GM12878 (cell line): ENCODE measurements at regions not wholly inside any gene's neighbourhood (a gene's known extent, or its start where the extent isn't known, plus 50 kb on each side); places are given as distances from the start of the nearest gene placed in this dataset.

Experiments
- ATAC-seq: fragments of 200-7000 bp; cut with Tn5 transposase; 3 replicates; pipeline ENCODE4 v1.9.1; 2020; ENCODE audit warnings: mild to moderate bottlenecking, moderate library complexity
- BruUV-seq: library from RNA; stranded (reverse); fragments of 400-500 nt; replicated peaks from 2 replicates; lab custom pipeline; 2021; lab: Mats Ljungman, UMichigan
- CTCF ChIA-PET: fragments of 300-600 bp; sonication (Branson Sonifier 250); formaldehyde crosslinking; extraction: SDS; loops from one replicate; lab custom pipeline; 2021; ENCODE audit warnings: inconsistent platforms; lab: Yijun Ruan, JAX
- POLR2A ChIA-PET: fragments of 350-600 bp; formaldehyde crosslinking; extraction: SDS; loops from one replicate; lab custom pipeline; 2021; ENCODE audit warnings: inconsistent platforms; lab: Charles Lee
- RAD21 ChIA-PET: fragments of 300-600 bp; sonication (Branson Sonifier 250); formaldehyde crosslinking; loops from one replicate; lab custom pipeline; 2023; ENCODE audit warnings: antibody characterized with exemption; ENCODE audit not compliant: unreplicated experiment; lab: Charles Lee
- SMC1A ChIA-PET: fragments of 300-600 bp; sonication (Branson Sonifier 250); formaldehyde crosslinking; loops from one replicate; lab custom pipeline; 2023; ENCODE audit not compliant: unreplicated experiment, uncharacterized antibody; lab: Charles Lee
- DNase-seq: peaks from one replicate; pipeline ENCODE4 v3.0.0-alpha.2; 2011; ENCODE audit warnings: low read depth, low spot score
- FAIRE-seq: peaks from 3 replicates; lab custom pipeline; 2011; peaks lifted over from hg19 to GRCh38; lab: Jason Lieb, UNC
- H2AFZ ChIP-seq: 2 replicates; pipeline ENCODE4 v1.6.0; 2011; ENCODE audit warnings: low read depth, low read length, control low read depth; ENCODE audit not compliant: control insufficient read depth
- H3K27ac ChIP-seq: 2 replicates; pipeline ENCODE4 v1.5.1; 2011; ENCODE audit warnings: control low read depth; ENCODE audit not compliant: control insufficient read depth, insufficient read depth
- H3K27me3 ChIP-seq, 2 experiments: replicated peaks in 1 of 2; 2 replicates each; pipeline versions ENCODE4 v1.6.0 to v1.6.1; 2011; ENCODE audit warnings: low read length in 1 of 2; ENCODE audit not compliant: control insufficient read depth in 2 of 2, insufficient read depth in 2 of 2
- H3K36me3 ChIP-seq, 2 experiments: 2 replicates each; pipeline ENCODE4 v1.5.1; 2011; ENCODE audit warnings: low read length in 1 of 2; ENCODE audit not compliant: control insufficient read depth in 2 of 2, insufficient read depth in 2 of 2
- H3K4me1 ChIP-seq: 2 replicates; pipeline ENCODE4 v1.6.1; 2011; ENCODE audit warnings: mild to moderate bottlenecking, low read length, moderate library complexity, mixed read lengths; ENCODE audit not compliant: control insufficient read depth, insufficient read depth
- H3K4me2 ChIP-seq: 2 replicates; pipeline ENCODE4 v1.6.0; 2011; ENCODE audit warnings: control low read depth; ENCODE audit not compliant: control insufficient read depth, insufficient read depth
- H3K4me3 ChIP-seq: fragments of 200-600 bp; sonication (generic); 2 replicates; pipeline ENCODE4 v1.5.1; 2016
- H3K79me2 ChIP-seq: 2 replicates; pipeline ENCODE4 v1.6.0; 2011; ENCODE audit warnings: low read length; ENCODE audit not compliant: control insufficient read depth, insufficient read depth
- H3K9ac ChIP-seq: 2 replicates; pipeline ENCODE4 v1.8.0; 2011; ENCODE audit warnings: low read length, control low read depth, mixed read lengths; ENCODE audit not compliant: control insufficient read depth, insufficient read depth
- H3K9me3 ChIP-seq: replicated peaks from 3 replicates; pipeline ENCODE4 v1.5.1; 2011; ENCODE audit warnings: mild to moderate bottlenecking, low read length; ENCODE audit not compliant: control insufficient read depth, insufficient read depth
- H4K20me1 ChIP-seq: 2 replicates; pipeline ENCODE4 v1.6.0; 2011; ENCODE audit not compliant: control insufficient read depth, insufficient read depth
- EZH2 ChIP-seq: IDR thresholded peaks from 2 replicates; pipeline ENCODE4 v1.6.1; 2012; ENCODE audit warnings: low read depth, mild to moderate bottlenecking, control low read depth, inconsistent platforms, low read length, borderline replicate concordance; ENCODE audit not compliant: control insufficient read depth
- FOXM1 ChIP-seq: IDR thresholded peaks from 2 replicates; pipeline ENCODE4 v1.6.1; 2012; ENCODE audit warnings: low read depth, mild to moderate bottlenecking, inconsistent platforms, low read length, moderate library complexity
- KAT2A ChIP-seq: conservative IDR thresholded peaks from 2 replicates; pipeline ENCODE4 v1.6.1; 2011; ENCODE audit warnings: low read depth, low read length; ENCODE audit not compliant: control insufficient read depth
- NFYA ChIP-seq: IDR thresholded peaks from 2 replicates; pipeline ENCODE4 v1.6.1; 2011; ENCODE audit warnings: low read depth, mild to moderate bottlenecking, low read length, improper control_type of control experiment, borderline replicate concordance
- SIN3A ChIP-seq: IDR thresholded peaks from 2 replicates; pipeline ENCODE4 v1.6.1; 2012; ENCODE audit warnings: low read depth, low read length, improper control_type of control experiment
- WRNIP1 ChIP-seq: IDR thresholded peaks from 2 replicates; pipeline ENCODE4 v1.6.1; 2011; ENCODE audit warnings: low read depth, low read length, improper control_type of control experiment, borderline replicate concordance
- WGBS: methylation state at CpG from one replicate; pipeline ENCODE4 v1.1.6; 2016; ENCODE audit warnings: low lambda C conversion rate; ENCODE audit not compliant: insufficient replicate concordance, insufficient coverage; ENCODE audit errors: missing lambda C conversion rate; 5-methylcytosine and 5-hydroxymethylcytosine counted together
- in situ Hi-C: fragments of 300-500 bp; cut with MboI; formaldehyde crosslinking; loops from 9 replicates; pipeline ENCODE4 v1.14.3; 2018; ENCODE audit warnings: mixed read lengths
- intact Hi-C: fragments of 100-400 bp; cut with micrococcal nuclease; formaldehyde crosslinking; loops from one replicate; pipeline ENCODE4 v1.14.2; 2022; ENCODE audit not compliant: unreplicated experiment
- TF ChIP-seq, protein P1 (sequence below): fragments of 450-650 bp; formaldehyde crosslinking; IDR thresholded peaks from 2 replicates; pipeline ENCODE4 v1.5.0; 2022; ENCODE audit warnings: mild to moderate bottlenecking, missing genetic modification characterization

DNA sequence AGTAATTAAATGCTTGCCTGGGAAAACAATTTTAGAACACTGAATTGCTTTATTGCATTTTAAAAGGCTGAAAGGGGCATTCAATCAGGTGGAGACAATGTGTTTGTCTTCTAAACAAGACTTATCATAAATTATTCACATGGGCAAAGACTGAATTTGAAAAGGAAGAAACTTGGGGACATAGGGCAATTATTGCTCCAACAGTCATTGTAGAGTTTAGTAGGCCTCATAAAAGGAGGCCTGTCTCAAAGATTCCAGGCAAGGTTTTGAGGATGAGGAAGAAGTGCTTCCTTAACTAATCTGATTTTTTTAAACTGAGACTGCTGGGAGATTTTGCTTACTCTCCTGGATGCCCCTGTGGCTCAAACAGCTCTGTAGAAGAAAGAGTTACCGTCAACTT lies 174.4 kb upstream of the RPS6KA3 start:
- TF ChIP-seq EZH2: no peak
- TF ChIP-seq FOXM1: no peak
- TF ChIP-seq WRNIP1: no peak
- TF ChIP-seq, protein P1, sequence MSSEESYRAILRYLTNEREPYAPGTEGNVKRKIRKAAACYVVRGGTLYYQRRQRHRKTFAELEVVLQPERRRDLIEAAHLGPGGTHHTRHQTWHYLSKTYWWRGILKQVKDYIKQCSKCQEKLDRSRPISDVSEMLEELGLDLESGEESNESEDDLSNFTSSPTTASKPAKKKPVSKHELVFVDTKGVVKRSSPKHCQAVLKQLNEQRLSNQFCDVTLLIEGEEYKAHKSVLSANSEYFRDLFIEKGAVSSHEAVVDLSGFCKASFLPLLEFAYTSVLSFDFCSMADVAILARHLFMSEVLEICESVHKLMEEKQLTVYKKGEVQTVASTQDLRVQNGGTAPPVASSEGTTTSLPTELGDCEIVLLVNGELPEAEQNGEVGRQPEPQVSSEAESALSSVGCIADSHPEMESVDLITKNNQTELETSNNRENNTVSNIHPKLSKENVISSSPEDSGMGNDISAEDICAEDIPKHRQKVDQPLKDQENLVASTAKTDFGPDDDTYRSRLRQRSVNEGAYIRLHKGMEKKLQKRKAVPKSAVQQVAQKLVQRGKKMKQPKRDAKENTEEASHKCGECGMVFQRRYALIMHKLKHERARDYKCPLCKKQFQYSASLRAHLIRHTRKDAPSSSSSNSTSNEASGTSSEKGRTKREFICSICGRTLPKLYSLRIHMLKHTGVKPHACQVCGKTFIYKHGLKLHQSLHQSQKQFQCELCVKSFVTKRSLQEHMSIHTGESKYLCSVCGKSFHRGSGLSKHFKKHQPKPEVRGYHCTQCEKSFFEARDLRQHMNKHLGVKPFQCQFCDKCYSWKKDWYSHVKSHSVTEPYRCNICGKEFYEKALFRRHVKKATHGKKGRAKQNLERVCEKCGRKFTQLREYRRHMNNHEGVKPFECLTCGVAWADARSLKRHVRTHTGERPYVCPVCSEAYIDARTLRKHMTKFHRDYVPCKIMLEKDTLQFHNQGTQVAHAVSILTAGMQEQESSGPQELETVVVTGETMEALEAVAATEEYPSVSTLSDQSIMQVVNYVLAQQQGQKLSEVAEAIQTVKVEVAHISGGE (CRISPR knock-in tag): no peak
- TF ChIP-seq SIN3A: no peak
- TF ChIP-seq KAT2A: no peak
- TF ChIP-seq NFYA: no peak
- intact Hi-C loops (loop anchor here (5.0 to 10.0 kb wide), 2 partner anchors 119 to 536 kb away; no protein-coding TSS in a partner anchor), in situ Hi-C loops (loop anchor here (5.0 to 10.0 kb wide), 2 partner anchors 189 to 536 kb away; no protein-coding TSS in a partner anchor)
- 38% methylated on average over 1 of the region's 1 CpG for WGBS
- CTCF ChIA-PET: interaction anchor here (0.8 to 5.2 kb wide), 2 partner anchors 188 to 213 kb away, joined by 3 to 27 read pairs; no protein-coding TSS in a partner anchor
- Histone ChIP-seq H3K9me3 (no peaks in the 10 kb centered on the region), H3K27me3 (no peaks in the 10 kb centered on the region), H3K36me3 (no peaks in the 10 kb centered on the region), H2AFZ (no peak overlapping the region), H4K20me1 (no peaks in the 10 kb centered on the region), H3K4me3 (no peak overlapping the region), H3K4me2 (no peak overlapping the region), H3K79me2 (no peaks in the 10 kb centered on the region), H3K9ac (no peak overlapping the region), H3K4me1 (peaks cover 3% of the 10 kb centered on the region; the same call in 1 of the 2 replicates), H3K27ac (no peak overlapping the region)
- no TSS peak for BruUV-seq
- DNase-seq (no peak), FAIRE-seq (no peak), ATAC-seq (no peak)
- POLR2A ChIA-PET: no interaction called here
- RAD21 ChIA-PET: no interaction called here
- SMC1A ChIA-PET: interaction anchor here (0.6 to 0.8 kb wide), 2 partner anchors 69 to 127 kb away, joined by 3 read pairs; no protein-coding TSS in a partner anchor
